Right lobe of liver (tissue), 4 donors: ENCODE measurements at regions not wholly inside any gene's neighbourhood (a gene's known extent, or its start where the extent isn't known, plus 50 kb on each side); places are given as distances from the start of the nearest gene placed in this dataset.

Source experiments
- POLR2A ChIP-seq: fragments of 450-650 bp; IDR thresholded peaks from one replicate; pipeline ENCODE4 v1.6.1; 2017; ENCODE audit warnings: antibody characterized with exemption, mild to moderate bottlenecking
- TF ChIP-seq, protein P1 (sequence below), 4 donors: fragments of 200-600 bp in 3 of 4; fragments of 450-650 bp in 1 of 4; IDR thresholded peaks; one replicate each; pipeline versions ENCODE4 v1.5.1 to v1.8.0; 2016 to 2022; ENCODE audit warnings: antibody characterized with exemption in 4 of 4, mild to moderate bottlenecking in 2 of 4
- donor health status: DM: no; HTN: no; CAD: no.
- donor health status: DM: no; HTN: no; CAD: no.
- donor health status: DM: no; HTN: yes; CAD: no.

GRCh38 chr3:31102196-31102879 lies 207.9 kb upstream of the GADL1 start:
- TF ChIP-seq POLR2A, result no peak
- TF ChIP-seq, protein P1, sequence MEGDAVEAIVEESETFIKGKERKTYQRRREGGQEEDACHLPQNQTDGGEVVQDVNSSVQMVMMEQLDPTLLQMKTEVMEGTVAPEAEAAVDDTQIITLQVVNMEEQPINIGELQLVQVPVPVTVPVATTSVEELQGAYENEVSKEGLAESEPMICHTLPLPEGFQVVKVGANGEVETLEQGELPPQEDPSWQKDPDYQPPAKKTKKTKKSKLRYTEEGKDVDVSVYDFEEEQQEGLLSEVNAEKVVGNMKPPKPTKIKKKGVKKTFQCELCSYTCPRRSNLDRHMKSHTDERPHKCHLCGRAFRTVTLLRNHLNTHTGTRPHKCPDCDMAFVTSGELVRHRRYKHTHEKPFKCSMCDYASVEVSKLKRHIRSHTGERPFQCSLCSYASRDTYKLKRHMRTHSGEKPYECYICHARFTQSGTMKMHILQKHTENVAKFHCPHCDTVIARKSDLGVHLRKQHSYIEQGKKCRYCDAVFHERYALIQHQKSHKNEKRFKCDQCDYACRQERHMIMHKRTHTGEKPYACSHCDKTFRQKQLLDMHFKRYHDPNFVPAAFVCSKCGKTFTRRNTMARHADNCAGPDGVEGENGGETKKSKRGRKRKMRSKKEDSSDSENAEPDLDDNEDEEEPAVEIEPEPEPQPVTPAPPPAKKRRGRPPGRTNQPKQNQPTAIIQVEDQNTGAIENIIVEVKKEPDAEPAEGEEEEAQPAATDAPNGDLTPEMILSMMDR (IDR thresholded peaks at IDR 0.05), result no peak
